H1 (cell line): ENCODE measurements at regions not wholly inside any gene's neighbourhood (a gene's known extent, or its start where the extent isn't known, plus 50 kb on each side); places are given as distances from the start of the nearest gene placed in this dataset.

Experiments used
- CTCF ChIA-PET: fragments of 300-600 bp; sonication (Branson Sonifier 250); formaldehyde crosslinking; loops from one replicate; lab custom pipeline; 2021; ENCODE audit not compliant: partially characterized antibody; lab: Charles Lee
- POLR2A ChIA-PET: fragments of 300-600 bp; sonication (Branson Sonifier 250); formaldehyde crosslinking; loops from one replicate; lab custom pipeline; 2021; ENCODE audit warnings: inconsistent platforms; ENCODE audit not compliant: partially characterized antibody; lab: Charles Lee
- DNase-seq, 2 experiments: peaks; one replicate each; pipeline versions ENCODE4 v3.0.0 to v3.0.0-alpha.2; 2010 to 2022; ENCODE audit warnings: low spot score in 2 of 2, low read depth in 1 of 2, mixed read lengths in 1 of 2
- FAIRE-seq: peaks from 2 replicates; lab custom pipeline; 2011; peaks lifted over from hg19 to GRCh38; lab: Jason Lieb, UNC
- H2AFZ ChIP-seq: 2 replicates; pipeline ENCODE4 v1.8.1; 2012; ENCODE audit warnings: low read length, inconsistent platforms
- H2AK5ac ChIP-seq: 2 replicates; pipeline ENCODE4 v1.6.1; 2013; ENCODE audit warnings: low read depth, low read length
- H2BK120ac ChIP-seq: replicated peaks from 2 replicates; pipeline ENCODE3; 2013; ENCODE audit warnings: low read depth, low read length, inconsistent platforms
- H2BK12ac ChIP-seq: 2 replicates; pipeline ENCODE4 v1.6.1; 2013; ENCODE audit warnings: low read depth, low read length
- H2BK15ac ChIP-seq: 2 replicates; pipeline ENCODE4 v1.6.1; 2013; ENCODE audit warnings: low read length
- H2BK20ac ChIP-seq: 2 replicates; pipeline ENCODE4 v1.6.1; 2013; ENCODE audit warnings: low read length
- H2BK5ac ChIP-seq: 2 replicates; pipeline ENCODE4 v1.6.1; 2013; ENCODE audit warnings: low read depth, low read length
- H3K14ac ChIP-seq: 2 replicates; pipeline ENCODE4 v1.6.1; 2013; ENCODE audit warnings: inconsistent platforms; ENCODE audit not compliant: insufficient read length
- H3K18ac ChIP-seq: 2 replicates; pipeline ENCODE4 v1.6.1; 2013; ENCODE audit warnings: low read length; ENCODE audit errors: extremely low read depth
- H3K23ac ChIP-seq: 2 replicates; pipeline ENCODE4 v1.6.1; 2013; ENCODE audit warnings: inconsistent platforms; ENCODE audit not compliant: insufficient read length
- H3K23me2 ChIP-seq: 2 replicates; pipeline ENCODE4 v1.6.1; 2013; ENCODE audit warnings: low read depth, low read length
- H3K27ac ChIP-seq: 2 replicates; pipeline ENCODE4 v1.6.1; 2011; ENCODE audit warnings: low read depth, low read length, inconsistent platforms
- H3K27me3 ChIP-seq, 4 experiments: replicated peaks in 1 of 4; 1 replicate in 1 of 4; 2 replicates in 3 of 4; pipeline versions ENCODE4 v1.6.1 to v1.8.1; 2011 to 2013; ENCODE audit warnings: low read length in 3 of 4, mild to moderate bottlenecking in 3 of 4, inconsistent platforms in 2 of 4, mixed read lengths in 2 of 4, moderate library complexity in 1 of 4; ENCODE audit not compliant: control insufficient read depth in 3 of 4, insufficient read depth in 3 of 4; ENCODE audit errors: extremely low read depth in 1 of 4
- H3K36me3 ChIP-seq, 4 experiments: 2 replicates each; pipeline versions ENCODE4 v1.6.1 to v1.8.1; 2011 to 2013; ENCODE audit warnings: mild to moderate bottlenecking in 4 of 4, low read length in 3 of 4, moderate library complexity in 2 of 4, control low read depth in 1 of 4, inconsistent platforms in 1 of 4; ENCODE audit not compliant: insufficient read depth in 4 of 4, control insufficient read depth in 2 of 4
- H3K4ac ChIP-seq: replicated peaks from 2 replicates; pipeline ENCODE3; 2013; ENCODE audit warnings: low read length, low read depth, mixed read lengths, inconsistent platforms; ENCODE audit not compliant: insufficient read length
- H3K4me1 ChIP-seq, 4 experiments: replicated peaks in 1 of 4; 1 replicate in 1 of 4; 2 replicates in 3 of 4; pipeline versions ENCODE4 v1.6.1 to v1.8.1; 2011 to 2013; ENCODE audit warnings: low read length in 3 of 4, inconsistent platforms in 2 of 4, mixed read lengths in 1 of 4; ENCODE audit not compliant: insufficient read depth in 4 of 4, control insufficient read depth in 3 of 4
- H3K4me2 ChIP-seq, 2 experiments: 2 replicates each; pipeline versions ENCODE4 v1.6.1 to v1.8.1; 2011 to 2013; ENCODE audit warnings: low read depth in 2 of 2, low read length in 2 of 2, control low read depth in 1 of 2, inconsistent platforms in 1 of 2, mild to moderate bottlenecking in 1 of 2; ENCODE audit not compliant: insufficient read depth in 1 of 2
- H3K4me3 ChIP-seq, 4 experiments: fragments of 200-600, 300-600 bp in 1 of 4; sonication (generic), shearing (Covaris generic), sonication (Bioruptor Twin) in 1 of 4; 2 replicates each; pipeline versions ENCODE4 v1.5.1 to v1.8.1; 2011 to 2016; ENCODE audit warnings: low read length in 4 of 4, low read depth in 3 of 4, control low read depth in 2 of 4, inconsistent platforms in 2 of 4, mild to moderate bottlenecking in 2 of 4, mixed read lengths in 1 of 4, moderate library complexity in 1 of 4; ENCODE audit not compliant: insufficient read depth in 2 of 4; ENCODE audit errors: extremely low read depth in 1 of 4
- H3K56ac ChIP-seq: replicated peaks from 2 replicates; pipeline ENCODE3; 2013; ENCODE audit warnings: low read depth, mild to moderate bottlenecking, mixed read lengths, low read length, inconsistent platforms; ENCODE audit not compliant: insufficient read length
- H3K79me1 ChIP-seq: 2 replicates; pipeline ENCODE4 v1.6.1; 2013; ENCODE audit warnings: low read depth, low read length, control low read depth
- H3K79me2 ChIP-seq, 2 experiments: 2 replicates each; pipeline versions ENCODE4 v1.6.1 to v1.8.1; 2012 to 2013; ENCODE audit warnings: low read length in 2 of 2, mild to moderate bottlenecking in 2 of 2, inconsistent platforms in 1 of 2; ENCODE audit not compliant: insufficient read depth in 2 of 2, control insufficient read depth in 1 of 2
- H3K9ac ChIP-seq, 4 experiments: replicated peaks in 1 of 4; 1 replicate in 1 of 4; 2 replicates in 3 of 4; pipeline versions ENCODE4 v1.6.1 to v1.8.1; 2011 to 2013; ENCODE audit warnings: low read depth in 3 of 4, low read length in 3 of 4, control low read depth in 2 of 4, mild to moderate bottlenecking in 2 of 4, moderate library complexity in 2 of 4, inconsistent platforms in 1 of 4; ENCODE audit errors: extremely low read depth in 1 of 4
- H3K9me3 ChIP-seq, 2 experiments: 2 replicates each; pipeline versions ENCODE4 v1.6.1 to v1.8.1; 2012 to 2013; ENCODE audit warnings: mild to moderate bottlenecking in 2 of 2, moderate library complexity in 2 of 2, control low read depth in 1 of 2, inconsistent platforms in 1 of 2, low read depth in 1 of 2, low read length in 1 of 2, mixed read lengths in 1 of 2; ENCODE audit not compliant: insufficient read depth in 2 of 2
- H4K20me1 ChIP-seq, 2 experiments: replicated peaks in 1 of 2; 2 replicates each; pipeline versions ENCODE3 to v1.8.1; 2011 to 2013; ENCODE audit warnings: inconsistent platforms in 2 of 2, low read length in 2 of 2, mild to moderate bottlenecking in 1 of 2; ENCODE audit not compliant: insufficient read depth in 2 of 2, control insufficient read depth in 1 of 2
- H4K5ac ChIP-seq: 2 replicates; pipeline ENCODE4 v1.6.1; 2013; ENCODE audit warnings: low read length, low read depth, mixed read lengths, inconsistent platforms; ENCODE audit not compliant: insufficient read length
- H4K8ac ChIP-seq: 2 replicates; pipeline ENCODE4 v1.8.0; 2013; ENCODE audit warnings: mild to moderate bottlenecking, moderate library complexity, low read length, inconsistent platforms; ENCODE audit not compliant: insufficient read depth; ENCODE audit errors: extremely low read depth
- H4K91ac ChIP-seq: replicated peaks from 2 replicates; pipeline ENCODE3; 2013; ENCODE audit warnings: low read length, mixed read lengths, inconsistent platforms; ENCODE audit not compliant: insufficient read length
- POLR2A ChIP-seq, 2 experiments: IDR thresholded peaks; 1 replicate in 1 of 2; 2 replicates in 1 of 2; pipeline ENCODE4 v1.6.1; 2011; ENCODE audit warnings: low read depth in 2 of 2, low read length in 2 of 2, mild to moderate bottlenecking in 2 of 2; ENCODE audit errors: control extremely low read depth in 1 of 2
- SIRT6 ChIP-seq: IDR thresholded peaks from one replicate; pipeline ENCODE4 v1.7.1; 2012; ENCODE audit warnings: low read length, inconsistent platforms
- WGBS, 2 experiments: shearing (Covaris generic) in 1 of 2; methylation state at CpG; one replicate each; pipeline versions ENCODE4 v1.1.6 to v1.1.7; 2013 to 2015; ENCODE audit warnings: low lambda C conversion rate in 2 of 2, mixed read lengths in 2 of 2, inconsistent platforms in 1 of 2, low coverage in 1 of 2, missing lambda C conversion rate in 1 of 2; ENCODE audit not compliant: insufficient replicate concordance in 2 of 2, insufficient coverage in 1 of 2, insufficient read length in 1 of 2; ENCODE audit errors: extremely low coverage in 1 of 2, missing lambda C conversion rate in 1 of 2; 5-methylcytosine and 5-hydroxymethylcytosine counted together

DNA sequence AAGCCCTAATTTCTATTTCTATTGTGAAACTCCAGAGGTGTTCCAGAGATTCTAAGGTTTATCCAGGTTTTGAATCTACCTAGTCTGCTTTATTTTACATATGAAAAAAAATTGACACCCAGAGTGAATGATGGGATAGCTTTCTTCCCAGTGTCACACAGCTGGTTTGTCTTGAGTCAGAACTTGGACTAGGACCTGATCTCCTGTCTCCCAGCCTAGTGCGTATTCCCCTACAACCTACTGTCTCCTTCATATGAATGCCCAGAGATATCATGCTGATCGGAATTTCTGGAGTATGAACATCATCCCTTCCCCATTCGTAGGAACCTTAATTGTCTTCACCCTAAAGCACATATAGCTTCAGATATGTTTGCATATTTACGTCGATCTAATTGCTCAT lies 524.2 kb downstream of the SPATA31D1 start (continued):
- no peak for TF ChIP-seq SIRT6

GRCh38 chr9:82513242-82513751 lies 524.7 kb downstream of the SPATA31D1 start:
- Histone ChIP-seq H2BK120ac (no peak overlapping the region), H3K36me3 (no peaks in the 10 kb centered on the region), H4K5ac (no peak overlapping the region), H2BK20ac (no peak overlapping the region), H3K56ac (no peak overlapping the region), H3K79me1 (no peaks in the 10 kb centered on the region), H3K9me3 (no peaks in the 10 kb centered on the region), H3K9ac (no peak overlapping the region), H2BK15ac (no peak overlapping the region), H4K91ac (no peak overlapping the region), H3K23ac (no peak overlapping the region), H2AK5ac (no peak overlapping the region), H4K20me1 (no peaks in the 10 kb centered on the region), H3K79me2 (no peaks in the 10 kb centered on the region), H3K27me3 (no peaks in the 10 kb centered on the region), H3K4me1 (no peaks in the 10 kb centered on the region), H3K14ac (no peak overlapping the region), H3K18ac (no peak overlapping the region), H3K4me3 (no peak overlapping the region), H4K8ac (no peak overlapping the region), H3K4me2 (no peak overlapping the region), H2BK5ac (no peak overlapping the region), H3K4ac (no peak overlapping the region), H2BK12ac (no peak overlapping the region), H3K23me2 (no peaks in the 10 kb centered on the region), H3K27ac (no peak overlapping the region), H2AFZ (no peak overlapping the region)
- CTCF ChIA-PET = no interaction called here
- no peak for DNase-seq
- POLR2A ChIA-PET = no interaction called here
- 98% methylated on average over 5 of the region's 5 CpGs; no CpG with 5 or more reads in 1 of the 2 experiments for WGBS, 2 experiments
- FAIRE-seq = no peak
- TF ChIP-seq POLR2A (IDR thresholded peaks at IDR 0.05; ENCODE audit: control extremely low read depth in 1 of 2, low read depth in 2 of 2, low read length in 2 of 2) = no peak
